ENCODE measurements at regions not wholly inside any gene's neighbourhood (a gene's known extent, or its start where the extent isn't known, plus 50 kb on each side); places are given as distances from the start of the nearest gene placed in this dataset.

DNA sequence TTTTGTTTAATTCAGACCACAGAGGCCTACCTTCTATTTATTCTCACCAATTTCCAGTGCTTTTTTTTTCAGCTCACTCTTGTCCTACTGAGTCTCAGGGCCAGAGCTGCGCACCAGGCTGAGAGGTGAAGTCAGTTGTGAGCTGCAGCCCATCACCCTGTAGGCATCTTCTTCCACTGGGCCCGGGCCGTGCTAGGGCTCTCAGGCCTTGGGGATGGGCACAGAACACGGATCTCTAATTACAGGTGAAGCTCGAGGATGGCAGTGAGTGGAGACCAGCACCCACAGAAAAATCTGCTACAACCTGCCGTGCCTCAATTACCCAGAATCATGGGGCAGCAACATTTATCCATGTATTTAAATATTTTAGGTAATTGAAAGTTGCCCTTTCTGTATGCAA, 82.1 kb downstream of the IRX5 start:
- no peak for TF ChIP-seq GATA2 (IDR thresholded peaks at IDR 0.05; ENCODE audit: low read depth, low read length)
- TF ChIP-seq GATA3 (IDR thresholded peaks at IDR 0.05; ENCODE audit: low read depth, low read length) = no peak

All from SH-SY5Y (cell line).